ENCODE measurements at regions not wholly inside any gene's neighbourhood (a gene's known extent, or its start where the extent isn't known, plus 50 kb on each side); places are given as distances from the start of the nearest gene placed in this dataset.

- TF ChIP-seq CTCF (IDR thresholded peaks at IDR 0.05; ENCODE audit: control extremely low read depth, extremely low read depth, low read depth, missing control alignments): no peak
- ChIA-PET CTCF (no interaction called here), POLR2A (no interaction called here)
- no peak for DNase-seq (ENCODE audit: extremely low spot score)
These were observed 57.1 kb upstream of the FUT9 start for GRCh38 chr6:95958686-95959085.

DNA sequence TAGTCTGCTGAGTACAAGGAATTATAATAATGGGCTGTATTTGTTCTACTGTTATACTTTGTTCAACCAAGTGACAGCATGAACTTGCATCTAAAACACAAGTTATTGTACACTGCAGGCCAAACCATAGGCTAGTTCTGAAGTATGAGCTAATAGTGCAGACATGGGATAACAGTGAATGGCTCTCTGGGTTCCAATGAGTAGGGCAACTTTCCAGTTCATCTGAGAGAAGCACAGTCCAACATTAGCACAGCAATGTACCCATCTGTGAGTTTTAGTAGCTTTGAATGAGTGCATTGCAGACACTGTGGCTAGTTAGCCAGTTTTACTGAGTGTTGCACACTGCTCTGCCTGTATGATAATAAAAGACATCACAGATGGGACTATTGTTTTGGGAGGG, 56.5 kb upstream of the FUT9 start:
- DNase-seq (ENCODE audit: extremely low spot score): no peak
- ChIA-PET CTCF (no interaction called here), POLR2A (no interaction called here)
- TF ChIP-seq CTCF (IDR thresholded peaks at IDR 0.05; ENCODE audit: control extremely low read depth, extremely low read depth, low read depth, missing control alignments): no peak
